ENCODE measurements at regions not wholly inside any gene's neighbourhood (a gene's known extent, or its start where the extent isn't known, plus 50 kb on each side); places are given as distances from the start of the nearest gene placed in this dataset.
"Not testable (repeated sequence)": the region's sequence is repeated elsewhere in the genome, so short reads cannot be mapped to it uniquely, and the experiment has no call there.

DNA sequence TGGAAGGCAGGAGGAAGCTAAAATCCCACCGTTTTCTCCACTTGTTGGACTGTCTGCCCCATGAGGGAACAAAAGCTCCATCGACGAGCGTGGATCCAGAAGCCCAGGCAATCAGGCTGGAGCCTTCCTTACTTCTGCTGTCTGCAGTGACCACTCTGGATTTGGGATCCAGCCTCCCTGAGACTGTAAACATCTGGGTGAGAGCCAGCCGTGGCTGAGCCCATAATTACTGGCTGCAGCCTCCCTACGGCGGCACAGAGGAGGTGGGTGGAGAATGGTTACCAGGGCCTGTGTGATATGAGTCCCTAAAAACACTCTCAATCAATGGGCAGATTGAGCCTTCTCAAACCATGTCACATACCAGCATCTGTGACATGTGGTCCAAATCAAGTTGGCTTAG lies 158.2 kb downstream of the FOXL1 start:
- Histone ChIP-seq H3K9me3 (ENCODE audit: control insufficient read depth in 4 of 4, low read length in 3 of 4) (no peaks in the 10 kb centered on the region), H3K4me1 (ENCODE audit: control insufficient read depth in 4 of 4, insufficient read depth in 4 of 4, low read length in 3 of 4) (peaks cover 0 to 2% (median 0%) of the 10 kb centered on the region in 4 donors), H3K27ac (ENCODE audit: low read depth in 1 of 2, low read length in 2 of 2) (no peak overlapping the region), H3K27me3 (ENCODE audit: control insufficient read depth in 4 of 4, insufficient read depth in 4 of 4, low read length in 3 of 4) (peaks cover 0 to 10% (median 0%) of the 10 kb centered on the region in 4 donors), H3K9ac (ENCODE audit: low read depth in 1 of 2, low read length in 2 of 2) (no peak overlapping the region), H3K4me3 (ENCODE audit: low read depth in 1 of 3, low read length in 3 of 3) (no peak overlapping the region), H3K36me3 (ENCODE audit: control insufficient read depth in 4 of 4, insufficient read depth in 3 of 4, low read depth in 1 of 4, low read length in 3 of 4) (no peaks in the 10 kb centered on the region)
- WGBS, result 79% methylated on average over 7 of the region's 7 CpGs
- no peak for DNase-seq (ENCODE audit: low spot score)
- TF ChIP-seq TAF1 (conservative IDR thresholded peaks at IDR 0.05), result no peak
- no peak for TF ChIP-seq RAD21 (IDR thresholded peaks at IDR 0.05)

- Histone ChIP-seq H3K27ac (ENCODE audit: low read depth in 1 of 2, low read length in 2 of 2) (no peak overlapping the region), H3K4me3 (ENCODE audit: low read depth in 1 of 3, low read length in 3 of 3) (no peak overlapping the region), H3K36me3 (ENCODE audit: control insufficient read depth in 4 of 4, insufficient read depth in 3 of 4, low read depth in 1 of 4, low read length in 3 of 4) (no peaks in the 10 kb centered on the region), H3K4me1 (ENCODE audit: control insufficient read depth in 4 of 4, insufficient read depth in 4 of 4, low read length in 3 of 4) (peaks cover 0 to 2% (median 0%) of the 10 kb centered on the region in 4 donors), H3K9me3 (ENCODE audit: control insufficient read depth in 4 of 4, low read length in 3 of 4) (no peaks in the 10 kb centered on the region), H3K27me3 (ENCODE audit: control insufficient read depth in 4 of 4, insufficient read depth in 4 of 4, low read length in 3 of 4) (peaks cover 0 to 9% (median 0%) of the 10 kb centered on the region in 4 donors), H3K9ac (ENCODE audit: low read depth in 1 of 2, low read length in 2 of 2) (no peak overlapping the region)
- WGBS, result 70% methylated on average over 7 of the region's 7 CpGs
- no peak for TF ChIP-seq YY1 (IDR thresholded peaks at IDR 0.05)
- no peak for TF ChIP-seq RAD21 (IDR thresholded peaks at IDR 0.05)
- no peak for TF ChIP-seq FOXA1 (IDR thresholded peaks at IDR 0.05)
- no peak for TF ChIP-seq HNF4G (IDR thresholded peaks at IDR 0.05)
- no peak for TF ChIP-seq RXRA (IDR thresholded peaks at IDR 0.05)
- no peak for TF ChIP-seq NR2F2 (IDR thresholded peaks at IDR 0.05)
- TF ChIP-seq GABPA (IDR thresholded peaks at IDR 0.05 in 1 of 2, conservative IDR thresholded peaks at IDR 0.05 in 1 of 2), result no peak
- no peak for TF ChIP-seq SP1 (IDR thresholded peaks at IDR 0.05)
- TF ChIP-seq ATF3 (IDR thresholded peaks at IDR 0.05), result no peak
- TF ChIP-seq, protein P1, sequence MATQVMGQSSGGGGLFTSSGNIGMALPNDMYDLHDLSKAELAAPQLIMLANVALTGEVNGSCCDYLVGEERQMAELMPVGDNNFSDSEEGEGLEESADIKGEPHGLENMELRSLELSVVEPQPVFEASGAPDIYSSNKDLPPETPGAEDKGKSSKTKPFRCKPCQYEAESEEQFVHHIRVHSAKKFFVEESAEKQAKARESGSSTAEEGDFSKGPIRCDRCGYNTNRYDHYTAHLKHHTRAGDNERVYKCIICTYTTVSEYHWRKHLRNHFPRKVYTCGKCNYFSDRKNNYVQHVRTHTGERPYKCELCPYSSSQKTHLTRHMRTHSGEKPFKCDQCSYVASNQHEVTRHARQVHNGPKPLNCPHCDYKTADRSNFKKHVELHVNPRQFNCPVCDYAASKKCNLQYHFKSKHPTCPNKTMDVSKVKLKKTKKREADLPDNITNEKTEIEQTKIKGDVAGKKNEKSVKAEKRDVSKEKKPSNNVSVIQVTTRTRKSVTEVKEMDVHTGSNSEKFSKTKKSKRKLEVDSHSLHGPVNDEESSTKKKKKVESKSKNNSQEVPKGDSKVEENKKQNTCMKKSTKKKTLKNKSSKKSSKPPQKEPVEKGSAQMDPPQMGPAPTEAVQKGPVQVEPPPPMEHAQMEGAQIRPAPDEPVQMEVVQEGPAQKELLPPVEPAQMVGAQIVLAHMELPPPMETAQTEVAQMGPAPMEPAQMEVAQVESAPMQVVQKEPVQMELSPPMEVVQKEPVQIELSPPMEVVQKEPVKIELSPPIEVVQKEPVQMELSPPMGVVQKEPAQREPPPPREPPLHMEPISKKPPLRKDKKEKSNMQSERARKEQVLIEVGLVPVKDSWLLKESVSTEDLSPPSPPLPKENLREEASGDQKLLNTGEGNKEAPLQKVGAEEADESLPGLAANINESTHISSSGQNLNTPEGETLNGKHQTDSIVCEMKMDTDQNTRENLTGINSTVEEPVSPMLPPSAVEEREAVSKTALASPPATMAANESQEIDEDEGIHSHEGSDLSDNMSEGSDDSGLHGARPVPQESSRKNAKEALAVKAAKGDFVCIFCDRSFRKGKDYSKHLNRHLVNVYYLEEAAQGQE (IDR thresholded peaks at IDR 0.05), result no peak
- no peak for TF ChIP-seq TAF1 (conservative IDR thresholded peaks at IDR 0.05)
- no peak for TF ChIP-seq JUND (IDR thresholded peaks at IDR 0.05)
- no peak for TF ChIP-seq FOXA2 (IDR thresholded peaks at IDR 0.05)
- no peak for TF ChIP-seq MAX (IDR thresholded peaks at IDR 0.05)
- TF ChIP-seq, protein P2, sequence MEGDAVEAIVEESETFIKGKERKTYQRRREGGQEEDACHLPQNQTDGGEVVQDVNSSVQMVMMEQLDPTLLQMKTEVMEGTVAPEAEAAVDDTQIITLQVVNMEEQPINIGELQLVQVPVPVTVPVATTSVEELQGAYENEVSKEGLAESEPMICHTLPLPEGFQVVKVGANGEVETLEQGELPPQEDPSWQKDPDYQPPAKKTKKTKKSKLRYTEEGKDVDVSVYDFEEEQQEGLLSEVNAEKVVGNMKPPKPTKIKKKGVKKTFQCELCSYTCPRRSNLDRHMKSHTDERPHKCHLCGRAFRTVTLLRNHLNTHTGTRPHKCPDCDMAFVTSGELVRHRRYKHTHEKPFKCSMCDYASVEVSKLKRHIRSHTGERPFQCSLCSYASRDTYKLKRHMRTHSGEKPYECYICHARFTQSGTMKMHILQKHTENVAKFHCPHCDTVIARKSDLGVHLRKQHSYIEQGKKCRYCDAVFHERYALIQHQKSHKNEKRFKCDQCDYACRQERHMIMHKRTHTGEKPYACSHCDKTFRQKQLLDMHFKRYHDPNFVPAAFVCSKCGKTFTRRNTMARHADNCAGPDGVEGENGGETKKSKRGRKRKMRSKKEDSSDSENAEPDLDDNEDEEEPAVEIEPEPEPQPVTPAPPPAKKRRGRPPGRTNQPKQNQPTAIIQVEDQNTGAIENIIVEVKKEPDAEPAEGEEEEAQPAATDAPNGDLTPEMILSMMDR (IDR thresholded peaks at IDR 0.05; ENCODE audit: low read depth, low read length, missing input control), result no peak
- no peak for TF ChIP-seq HNF4A (conservative IDR thresholded peaks at IDR 0.05)
- TF ChIP-seq, protein P3, sequence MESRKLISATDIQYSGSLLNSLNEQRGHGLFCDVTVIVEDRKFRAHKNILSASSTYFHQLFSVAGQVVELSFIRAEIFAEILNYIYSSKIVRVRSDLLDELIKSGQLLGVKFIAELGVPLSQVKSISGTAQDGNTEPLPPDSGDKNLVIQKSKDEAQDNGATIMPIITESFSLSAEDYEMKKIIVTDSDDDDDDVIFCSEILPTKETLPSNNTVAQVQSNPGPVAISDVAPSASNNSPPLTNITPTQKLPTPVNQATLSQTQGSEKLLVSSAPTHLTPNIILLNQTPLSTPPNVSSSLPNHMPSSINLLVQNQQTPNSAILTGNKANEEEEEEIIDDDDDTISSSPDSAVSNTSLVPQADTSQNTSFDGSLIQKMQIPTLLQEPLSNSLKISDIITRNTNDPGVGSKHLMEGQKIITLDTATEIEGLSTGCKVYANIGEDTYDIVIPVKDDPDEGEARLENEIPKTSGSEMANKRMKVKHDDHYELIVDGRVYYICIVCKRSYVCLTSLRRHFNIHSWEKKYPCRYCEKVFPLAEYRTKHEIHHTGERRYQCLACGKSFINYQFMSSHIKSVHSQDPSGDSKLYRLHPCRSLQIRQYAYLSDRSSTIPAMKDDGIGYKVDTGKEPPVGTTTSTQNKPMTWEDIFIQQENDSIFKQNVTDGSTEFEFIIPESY (IDR thresholded peaks at IDR 0.05), result no peak
- no peak for TF ChIP-seq EGR1 (IDR thresholded peaks at IDR 0.05; ENCODE audit: low read depth in 2 of 2)
- no peak for DNase-seq (ENCODE audit: low spot score)
These were observed 158.7 kb downstream of the FOXL1 start for GRCh38 chr16:86737083-86737482.

- not testable (repeated sequence) for H3K9ac ChIP-seq (ENCODE audit: low read depth in 1 of 2, low read length in 2 of 2); H3K27me3 ChIP-seq (ENCODE audit: control insufficient read depth in 4 of 4, insufficient read depth in 4 of 4, low read length in 3 of 4); DNase-seq (ENCODE audit: low spot score); H3K9me3 ChIP-seq (ENCODE audit: control insufficient read depth in 4 of 4, low read length in 3 of 4); H3K4me1 ChIP-seq (ENCODE audit: control insufficient read depth in 4 of 4, insufficient read depth in 4 of 4, low read length in 3 of 4); H3K27ac ChIP-seq (ENCODE audit: low read depth in 1 of 2, low read length in 2 of 2); H3K4me3 ChIP-seq (ENCODE audit: low read depth in 1 of 3, low read length in 3 of 3); H3K36me3 ChIP-seq (ENCODE audit: control insufficient read depth in 4 of 4, insufficient read depth in 3 of 4, low read depth in 1 of 4, low read length in 3 of 4)
- WGBS, result 90% methylated on average over 30 of the region's 35 CpGs
These were observed 160.0 kb downstream of the FOXL1 start for GRCh38 chr16:86738322-86738721.

All from liver (tissue), 8 donors.